ENCODE measurements at regions not wholly inside any gene's neighbourhood (a gene's known extent, or its start where the extent isn't known, plus 50 kb on each side); places are given as distances from the start of the nearest gene placed in this dataset.

- Histone ChIP-seq H2AFZ (ENCODE audit: low read depth, low read length) (no peak overlapping the region), H3K36me3 (ENCODE audit: insufficient read depth, low read length) (no peaks in the 10 kb centered on the region), H3K4me1 (ENCODE audit: insufficient read depth, low read length) (no peaks in the 10 kb centered on the region), H3K4me3 (ENCODE audit: low read length) (no peak overlapping the region), H3K27me3 (ENCODE audit: insufficient read depth, low read length) (peaks cover 14% of the 10 kb centered on the region), H3K9me3 (ENCODE audit: low read length) (no peaks in the 10 kb centered on the region)
These were observed 158.2 kb downstream of the TRIM29 start for GRCh38 chr11:119979701-119980100.

DNA sequence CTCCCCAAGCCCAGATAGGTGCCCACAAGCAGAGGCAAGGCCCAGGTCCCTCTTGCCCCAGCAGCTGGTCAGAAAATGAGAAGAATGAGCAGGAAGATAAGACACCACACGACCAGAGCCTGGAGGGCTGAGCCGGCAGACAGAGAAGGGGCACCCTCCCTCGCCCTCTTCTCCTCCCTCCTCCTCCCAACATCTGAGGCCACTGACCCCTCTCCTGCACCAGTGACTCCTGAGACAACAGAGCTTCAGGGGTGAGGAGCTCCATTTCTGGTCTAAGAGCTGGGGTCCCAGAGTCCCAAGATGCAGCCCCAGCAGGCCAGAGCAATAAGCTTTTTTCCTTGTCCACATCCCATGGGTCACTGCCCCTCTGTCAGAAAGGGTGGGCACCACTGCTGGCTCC lies 159.2 kb downstream of the TRIM29 start:
- Histone ChIP-seq H3K4me3 (ENCODE audit: low read length) (no peak overlapping the region), H2AFZ (ENCODE audit: low read depth, low read length) (no peak overlapping the region), H3K27me3 (ENCODE audit: insufficient read depth, low read length) (peaks cover 10% of the 10 kb centered on the region), H3K9me3 (ENCODE audit: low read length) (no peaks in the 10 kb centered on the region), H3K36me3 (ENCODE audit: insufficient read depth, low read length) (no peaks in the 10 kb centered on the region), H3K4me1 (ENCODE audit: insufficient read depth, low read length) (no peaks in the 10 kb centered on the region)

- Histone ChIP-seq H3K36me3 (ENCODE audit: insufficient read depth, low read length) (no peaks in the 10 kb centered on the region), H3K4me3 (ENCODE audit: low read length) (no peak overlapping the region), H2AFZ (ENCODE audit: low read depth, low read length) (no peak overlapping the region), H3K27me3 (ENCODE audit: insufficient read depth, low read length) (peaks cover 10% of the 10 kb centered on the region), H3K9me3 (ENCODE audit: low read length) (no peaks in the 10 kb centered on the region), H3K4me1 (ENCODE audit: insufficient read depth, low read length) (no peaks in the 10 kb centered on the region)
These were observed 160.0 kb downstream of the TRIM29 start for GRCh38 chr11:119977881-119978280.

- Histone ChIP-seq H3K9me3 (ENCODE audit: low read length) (no peaks in the 10 kb centered on the region), H2AFZ (ENCODE audit: low read depth, low read length) (no peak overlapping the region), H3K36me3 (ENCODE audit: insufficient read depth, low read length) (no peaks in the 10 kb centered on the region), H3K4me1 (ENCODE audit: insufficient read depth, low read length) (no peaks in the 10 kb centered on the region), H3K4me3 (ENCODE audit: low read length) (no peak overlapping the region), H3K27me3 (ENCODE audit: insufficient read depth, low read length) (peaks cover 10% of the 10 kb centered on the region)
These were observed 160.4 kb downstream of the TRIM29 start for GRCh38 chr11:119977561-119977860.

GRCh38 chr11:119976805-119977560 lies 160.9 kb downstream of the TRIM29 start:
- Histone ChIP-seq H2AFZ (ENCODE audit: low read depth, low read length) (no peak overlapping the region), H3K4me3 (ENCODE audit: low read length) (no peak overlapping the region), H3K9me3 (ENCODE audit: low read length) (no peaks in the 10 kb centered on the region), H3K4me1 (ENCODE audit: insufficient read depth, low read length) (no peaks in the 10 kb centered on the region), H3K36me3 (ENCODE audit: insufficient read depth, low read length) (no peaks in the 10 kb centered on the region), H3K27me3 (ENCODE audit: insufficient read depth, low read length) (peaks cover 6% of the 10 kb centered on the region)

- H3K9me3 ChIP-seq (ENCODE audit: low read length), result no peaks in the 10 kb centered on the region
- H3K27me3 ChIP-seq (ENCODE audit: insufficient read depth, low read length), result peaks cover 5% of the 10 kb centered on the region
- no peaks in the 10 kb centered on the region for H3K36me3 ChIP-seq (ENCODE audit: insufficient read depth, low read length)
These were observed 162.3 kb downstream of the TRIM29 start for GRCh38 chr11:119975561-119976152.

DNA sequence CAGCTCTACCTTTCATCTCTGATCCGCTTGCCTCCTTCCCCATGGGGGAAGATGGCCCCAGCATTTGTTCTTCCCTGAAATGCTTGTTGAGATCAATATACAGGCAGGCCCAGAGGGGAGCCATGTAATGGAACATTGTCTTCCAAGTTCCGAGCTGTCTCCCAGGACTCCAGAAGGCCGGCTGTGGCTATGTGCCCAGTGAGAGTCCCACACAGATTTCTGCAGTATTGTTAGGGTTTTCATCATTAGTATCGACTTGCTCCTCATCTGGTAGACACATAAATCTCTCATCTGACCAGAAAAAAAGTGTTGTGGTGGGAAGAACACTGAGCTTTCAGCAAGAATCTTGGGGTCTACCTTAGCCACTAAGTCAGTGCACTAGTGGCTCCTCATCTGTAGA lies 163.4 kb downstream of the TRIM29 start:
- H3K27me3 ChIP-seq (ENCODE audit: insufficient read depth, low read length), result peaks cover 5% of the 10 kb centered on the region
- H3K36me3 ChIP-seq (ENCODE audit: insufficient read depth, low read length), result no peaks in the 10 kb centered on the region
- H3K9me3 ChIP-seq (ENCODE audit: low read length), result no peaks in the 10 kb centered on the region

More at GRCh38 chr11:119975561-119976152, 162.3 kb downstream of the TRIM29 start:
- no peak overlapping the region for H3K4me3 ChIP-seq (ENCODE audit: low read length)
- H3K4me1 ChIP-seq (ENCODE audit: insufficient read depth, low read length), result no peaks in the 10 kb centered on the region
- H2AFZ ChIP-seq (ENCODE audit: low read depth, low read length), result no peak overlapping the region

GRCh38 chr11:119974051-119974450 lies 163.9 kb downstream of the TRIM29 start:
- Histone ChIP-seq H3K4me1 (ENCODE audit: insufficient read depth, low read length) (no peaks in the 10 kb centered on the region), H3K4me3 (ENCODE audit: low read length) (no peak overlapping the region), H2AFZ (ENCODE audit: low read depth, low read length) (no peak overlapping the region), H3K36me3 (ENCODE audit: insufficient read depth, low read length) (no peaks in the 10 kb centered on the region), H3K27me3 (ENCODE audit: insufficient read depth, low read length) (peaks cover 5% of the 10 kb centered on the region), H3K9me3 (ENCODE audit: low read length) (no peaks in the 10 kb centered on the region)

More for the DNA sequence above, 163.4 kb downstream of the TRIM29 start:
- Histone ChIP-seq H3K4me3 (ENCODE audit: low read length) (no peak overlapping the region), H2AFZ (ENCODE audit: low read depth, low read length) (no peak overlapping the region), H3K4me1 (ENCODE audit: insufficient read depth, low read length) (no peaks in the 10 kb centered on the region)

- no peaks in the 10 kb centered on the region for H3K36me3 ChIP-seq (ENCODE audit: insufficient read depth, low read length)
- H3K27me3 ChIP-seq (ENCODE audit: insufficient read depth, low read length), result peaks cover 5% of the 10 kb centered on the region
These were observed 165.6 kb downstream of the TRIM29 start for GRCh38 chr11:119972281-119972680.

GRCh38 chr11:119970555-119971304 lies 167.2 kb downstream of the TRIM29 start:
- Histone ChIP-seq H3K4me1 (ENCODE audit: insufficient read depth, low read length) (no peaks in the 10 kb centered on the region), H2AFZ (ENCODE audit: low read depth, low read length) (no peak overlapping the region), H3K9me3 (ENCODE audit: low read length) (no peaks in the 10 kb centered on the region), H3K27me3 (ENCODE audit: insufficient read depth, low read length) (peaks cover 9% of the 10 kb centered on the region), H3K36me3 (ENCODE audit: insufficient read depth, low read length) (no peaks in the 10 kb centered on the region), H3K4me3 (ENCODE audit: low read length) (no peak overlapping the region)

More at GRCh38 chr11:119972281-119972680, 165.6 kb downstream of the TRIM29 start:
- no peaks in the 10 kb centered on the region for H3K4me1 ChIP-seq (ENCODE audit: insufficient read depth, low read length)
- no peak overlapping the region for H2AFZ ChIP-seq (ENCODE audit: low read depth, low read length)
- H3K4me3 ChIP-seq (ENCODE audit: low read length), result no peak overlapping the region
- H3K9me3 ChIP-seq (ENCODE audit: low read length), result no peaks in the 10 kb centered on the region

DNA sequence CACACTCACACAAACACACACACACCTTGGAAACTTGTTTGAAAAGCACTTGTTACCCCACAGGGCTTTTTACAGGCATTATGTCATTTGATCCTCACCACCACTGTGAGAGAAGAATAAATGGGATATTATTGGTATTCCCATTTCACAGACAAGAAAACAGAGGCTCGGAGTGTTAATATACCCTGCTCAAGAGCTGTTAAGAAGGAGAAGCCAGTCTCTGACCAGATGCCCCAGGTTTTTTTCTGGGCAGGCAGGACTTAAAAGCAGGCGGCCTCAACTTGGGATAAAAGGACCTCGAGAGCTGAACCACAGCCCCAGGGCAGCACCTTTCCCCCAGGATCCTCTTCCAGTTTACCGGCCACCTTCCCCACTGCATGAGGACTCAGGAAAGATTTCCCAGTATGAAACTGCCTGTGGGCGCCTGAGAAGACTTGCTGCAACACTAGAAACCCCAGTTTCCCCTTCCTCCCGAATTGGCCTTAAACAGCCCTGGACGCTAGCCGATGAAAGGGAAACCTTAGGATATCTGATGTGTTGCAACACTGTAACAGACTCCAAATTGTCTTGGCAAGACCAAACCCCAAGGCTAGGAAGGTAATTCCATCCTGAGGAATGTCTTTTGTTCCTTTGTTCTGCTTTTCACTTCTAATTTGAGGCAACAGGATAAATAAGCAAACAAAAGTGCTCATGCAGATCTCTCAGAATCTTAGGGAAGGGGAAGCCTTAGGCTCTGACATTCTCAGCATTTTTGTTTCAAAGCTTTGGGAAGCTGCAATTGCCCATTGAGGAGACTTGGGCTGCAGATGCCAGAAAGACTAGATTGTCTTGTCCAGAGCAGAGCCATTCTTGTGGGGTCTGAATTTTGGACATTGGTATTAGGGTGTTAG lies 173.5 kb downstream of the TRIM29 start:
- H3K9me3 ChIP-seq (ENCODE audit: low read length), result no peaks in the 10 kb centered on the region
- H2AFZ ChIP-seq (ENCODE audit: low read depth, low read length), result no peak overlapping the region
- peaks cover 7% of the 10 kb centered on the region for H3K27me3 ChIP-seq (ENCODE audit: insufficient read depth, low read length)
- no peak overlapping the region for H3K4me3 ChIP-seq (ENCODE audit: low read length)
- no peaks in the 10 kb centered on the region for H3K4me1 ChIP-seq (ENCODE audit: insufficient read depth, low read length)
- no peaks in the 10 kb centered on the region for H3K36me3 ChIP-seq (ENCODE audit: insufficient read depth, low read length)

DNA sequence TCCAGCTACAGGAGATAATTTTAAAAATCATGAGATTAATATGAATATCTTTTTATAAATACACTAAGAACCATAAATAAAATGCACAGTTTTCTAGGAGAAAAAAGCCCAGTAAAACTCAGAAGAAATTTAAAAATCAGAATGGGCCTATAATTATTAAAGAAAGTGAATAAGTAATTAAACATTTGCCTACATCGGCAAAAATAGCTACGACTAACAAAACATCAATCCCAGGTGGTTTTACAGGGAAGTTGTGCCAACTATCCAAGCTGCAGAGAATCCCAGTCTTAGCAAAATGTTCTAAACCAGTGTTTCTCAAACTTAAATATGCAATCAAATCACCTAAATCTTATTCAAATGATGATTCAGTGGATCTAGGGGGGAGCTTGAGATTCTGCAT lies 180.0 kb downstream of the TRIM29 start:
- no peaks in the 10 kb centered on the region for H3K9me3 ChIP-seq (ENCODE audit: low read length)
- H2AFZ ChIP-seq (ENCODE audit: low read depth, low read length), result no peak overlapping the region
- peaks cover 2% of the 10 kb centered on the region for H3K27me3 ChIP-seq (ENCODE audit: insufficient read depth, low read length)
- H3K4me1 ChIP-seq (ENCODE audit: insufficient read depth, low read length), result no peaks in the 10 kb centered on the region
- no peaks in the 10 kb centered on the region for H3K36me3 ChIP-seq (ENCODE audit: insufficient read depth, low read length)
- H3K4me3 ChIP-seq (ENCODE audit: low read length), result no peak overlapping the region
